Embryonic facial prominence (tissue), 1 donor: ENCODE measurements at regions not wholly inside any gene's neighbourhood (a gene's known extent, or its start where the extent isn't known, plus 50 kb on each side); places are given as distances from the start of the nearest gene placed in this dataset.

Experiments
- DNase-seq: peaks from one replicate; pipeline ENCODE4 v3.0.0-alpha.2; 2016; ENCODE audit errors: extremely low spot score

DNA sequence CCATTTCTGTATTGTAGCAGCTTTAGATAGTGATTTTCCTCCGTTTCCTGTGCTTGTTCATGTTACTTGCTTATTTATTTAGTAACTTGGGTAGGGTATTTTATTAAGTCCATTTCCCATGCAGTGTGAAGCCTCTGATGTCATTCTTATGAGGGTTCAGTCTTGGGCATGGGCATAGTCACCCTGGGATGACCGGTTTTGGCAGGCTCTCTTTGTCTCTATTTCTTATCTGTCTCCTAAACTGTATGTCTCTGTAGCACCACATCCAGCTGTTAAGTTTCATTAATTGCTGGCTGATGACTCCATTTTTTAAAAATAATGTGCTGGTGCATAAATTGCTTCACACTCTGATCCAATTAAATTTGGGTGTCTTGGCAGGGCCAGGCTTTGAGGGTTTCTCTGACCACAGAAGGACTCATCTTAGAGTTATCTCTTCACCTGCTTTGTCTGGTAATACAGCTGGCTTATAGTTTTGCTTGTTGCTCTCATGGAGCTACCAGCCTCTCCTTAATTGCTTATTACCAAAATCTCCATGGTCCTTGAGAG, 173.3 kb upstream of the VLDLR start:
- DNase-seq = no peak

DNA sequence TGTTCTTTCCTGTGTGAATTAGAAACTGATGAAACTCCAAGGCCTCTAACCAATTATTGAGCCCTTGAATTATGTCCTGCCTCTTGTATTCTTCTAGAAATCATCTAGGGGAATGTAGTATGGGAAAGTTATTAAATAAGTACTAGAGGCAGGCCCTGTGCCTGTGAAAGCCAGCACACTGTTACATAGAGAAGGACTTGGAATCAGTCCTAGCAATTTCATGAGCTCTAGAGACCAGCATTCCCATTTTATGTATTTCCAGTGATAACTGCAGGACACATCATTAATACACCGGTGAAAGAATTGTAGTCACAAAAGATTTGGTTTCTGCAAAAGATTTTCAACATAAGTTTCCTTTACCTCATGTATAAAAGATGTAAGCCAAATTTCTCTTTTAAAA, 168.5 kb upstream of the VLDLR start:
- DNase-seq = no peak

DNA sequence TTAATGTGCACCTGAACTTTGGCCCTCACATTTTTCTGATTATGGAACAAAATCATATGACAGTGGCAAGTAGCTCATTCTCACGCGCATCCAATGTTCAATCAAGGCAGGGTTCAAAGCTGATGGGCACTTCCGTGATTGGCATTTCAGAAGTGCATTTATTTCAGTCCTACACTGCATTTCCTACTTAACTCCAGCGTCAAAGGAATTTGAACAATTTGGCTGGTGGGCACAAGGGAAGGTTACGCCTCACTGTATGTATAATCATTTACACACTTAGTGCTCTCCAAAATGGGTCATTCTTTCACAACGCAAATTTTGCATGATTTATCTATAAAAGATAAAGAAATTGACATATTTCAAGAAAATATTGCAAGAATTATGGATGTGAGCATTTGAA, 167.9 kb upstream of the VLDLR start:
- DNase-seq = no peak

DNA sequence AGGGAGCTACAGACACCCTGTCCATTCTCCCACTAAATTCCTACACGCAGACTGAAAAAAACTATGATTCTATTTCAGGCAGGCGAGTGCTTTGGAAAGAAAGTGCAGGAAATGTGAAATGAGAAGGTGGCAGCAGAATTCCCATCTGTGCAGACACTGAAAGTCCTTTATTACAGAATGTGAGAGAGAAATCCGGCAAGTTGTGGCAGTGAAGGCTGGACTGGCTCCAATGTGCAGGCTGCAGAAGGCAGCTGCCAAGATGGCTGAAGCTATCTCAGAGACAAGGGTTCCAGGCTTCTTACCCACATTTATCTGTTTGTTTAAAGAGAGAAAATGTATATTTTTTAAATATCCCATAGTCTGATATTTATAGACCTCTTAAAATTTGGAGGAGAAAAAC, 161.8 kb upstream of the VLDLR start:
- DNase-seq = no peak

DNA sequence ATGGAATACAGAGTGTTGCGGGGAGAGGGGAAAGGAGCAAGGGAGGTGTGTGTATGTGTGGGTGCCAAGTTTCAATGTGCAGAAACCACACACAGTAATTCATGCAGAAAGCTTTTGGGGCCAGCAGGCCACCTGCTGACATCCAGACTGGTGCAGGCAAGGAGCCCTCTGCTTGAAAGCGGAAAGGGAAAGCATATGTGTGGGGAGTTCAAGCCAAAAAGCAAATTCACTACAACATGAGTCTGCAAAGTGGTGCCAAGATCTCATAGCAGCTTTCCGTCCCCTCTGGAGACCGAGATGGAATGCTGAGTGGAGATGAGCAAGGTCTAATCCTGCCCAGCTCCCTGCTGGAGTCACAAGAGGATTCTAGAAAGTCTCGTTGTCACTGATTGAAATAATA, 159.7 kb upstream of the VLDLR start:
- DNase-seq = peak; percentile 72

DNA sequence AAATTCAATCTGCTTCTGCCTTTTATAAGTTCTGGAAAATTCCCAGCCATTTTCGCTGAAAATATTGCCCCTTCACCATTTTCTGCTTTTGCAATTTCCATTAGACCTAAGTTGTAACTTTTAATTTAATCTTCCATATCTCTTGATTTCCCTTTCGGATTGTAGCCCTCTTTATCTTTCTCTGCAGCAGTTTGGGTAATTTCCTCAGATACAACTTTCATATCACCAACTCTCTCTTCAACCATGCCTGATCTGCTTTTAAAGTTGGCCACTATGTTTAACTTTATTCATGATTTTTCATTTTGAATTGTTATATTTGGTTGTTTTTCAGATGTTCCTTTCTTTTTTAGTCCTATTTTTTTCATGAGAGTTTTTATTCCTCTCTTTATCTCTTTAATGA, 157.0 kb upstream of the VLDLR start:
- no peak for DNase-seq

DNA sequence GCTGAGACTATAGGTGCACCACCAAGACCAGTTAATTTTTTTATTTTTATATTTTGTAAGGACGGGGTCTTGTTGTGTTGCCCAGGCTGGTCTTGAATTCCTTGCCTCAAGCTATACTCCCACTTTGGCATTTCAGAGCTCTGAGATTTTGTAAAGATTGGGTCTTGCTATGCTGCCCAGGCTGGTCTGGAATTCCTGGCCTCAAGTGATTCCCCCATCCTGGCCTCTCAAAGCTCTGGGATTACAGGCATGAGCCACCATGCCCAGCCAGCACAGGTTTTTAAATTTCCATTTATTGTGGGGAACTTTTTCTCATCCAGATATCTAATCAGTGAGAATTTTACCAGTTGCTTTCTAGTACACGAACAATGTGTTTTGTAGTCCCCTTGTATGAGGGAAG, 156.1 kb upstream of the VLDLR start:
- no peak for DNase-seq

DNA sequence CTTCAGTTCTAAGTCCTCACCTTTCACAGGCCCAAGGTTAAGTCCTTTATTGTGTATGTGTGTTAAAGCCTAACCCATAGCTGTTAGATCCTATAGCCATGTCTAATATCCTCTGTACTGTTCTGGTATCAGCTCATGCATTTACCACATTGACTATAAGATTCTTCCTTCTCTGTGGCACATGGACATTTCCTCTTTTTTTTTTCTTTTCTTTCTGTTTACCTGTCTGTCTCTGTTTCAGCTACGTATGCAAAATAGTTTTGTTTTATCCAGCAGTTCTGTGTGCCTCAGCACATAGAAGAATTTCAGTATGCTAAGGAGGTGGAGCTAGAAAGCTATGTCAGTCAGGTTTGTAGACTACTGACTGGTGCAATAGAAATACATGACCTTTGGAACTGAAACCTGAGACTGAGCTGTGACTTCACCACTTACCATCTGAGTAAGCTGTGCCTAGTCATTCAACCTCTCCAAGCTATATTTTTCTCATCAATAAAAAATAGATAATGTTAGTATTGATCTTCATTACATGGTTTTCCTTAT, 155.6 kb upstream of the VLDLR start:
- DNase-seq = no peak

DNA sequence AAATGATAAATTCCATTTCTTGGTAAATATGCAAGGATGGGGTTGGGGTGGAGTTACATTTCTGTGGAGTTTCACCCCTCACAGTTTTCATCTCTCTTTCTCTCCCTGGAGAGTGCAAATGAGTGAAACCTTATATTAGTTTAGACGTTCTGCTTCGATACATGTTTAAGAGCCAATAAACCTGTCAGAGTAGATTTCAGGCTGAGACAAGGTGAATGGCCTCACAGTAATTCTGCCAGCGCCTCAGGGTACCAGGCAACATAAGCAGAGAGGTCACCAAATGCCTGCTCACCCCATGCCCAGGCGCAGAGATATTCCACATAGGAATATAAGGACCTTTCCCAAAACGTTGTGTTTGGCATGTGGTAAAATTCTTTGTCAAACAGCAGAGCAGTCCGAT, 154.9 kb upstream of the VLDLR start:
- no peak for DNase-seq

DNA sequence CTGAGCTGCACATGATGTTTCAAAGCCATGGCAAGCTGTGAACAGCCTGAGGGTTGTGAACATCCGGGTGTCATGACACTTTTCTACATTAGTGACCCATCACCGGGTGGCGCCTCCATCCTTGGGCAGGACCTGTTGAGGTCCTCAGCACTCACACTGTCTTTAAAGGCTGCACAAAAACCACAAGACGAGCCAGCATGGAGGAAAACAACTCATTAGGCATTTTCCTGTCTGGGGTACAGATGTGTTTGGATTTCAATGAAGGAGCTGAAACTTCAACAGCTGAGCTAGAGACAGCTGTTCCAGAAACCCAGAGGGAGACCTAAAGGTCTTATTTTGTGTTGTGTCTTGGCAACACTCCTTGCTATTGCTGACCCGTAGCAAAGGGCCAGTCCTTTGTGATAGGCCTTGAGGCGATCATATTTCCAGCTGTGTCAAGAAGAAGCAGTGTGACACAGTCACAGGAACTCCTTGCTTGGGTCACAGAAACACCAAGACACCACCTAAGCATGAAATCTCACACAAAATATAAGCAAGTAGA, 151.8 kb upstream of the VLDLR start:
- no peak for DNase-seq

DNA sequence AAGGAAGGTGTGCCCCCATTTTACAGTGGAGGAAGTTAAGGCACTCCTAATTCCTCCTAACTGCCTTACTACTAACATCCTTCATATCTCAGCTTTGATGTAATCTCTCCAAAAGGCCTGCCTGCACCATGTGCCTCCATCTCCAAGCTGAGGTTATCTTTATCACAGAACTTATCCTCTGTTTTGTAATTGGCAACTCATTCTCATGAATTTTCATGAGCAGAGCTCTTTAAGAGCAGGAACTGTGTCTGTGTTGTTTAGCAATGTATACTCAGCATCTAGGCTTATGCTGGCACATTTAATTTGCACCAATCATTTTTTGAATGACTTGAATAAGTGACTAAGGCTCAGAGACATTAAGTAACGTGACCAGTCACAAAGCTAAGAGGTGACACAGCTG, 147.9 kb upstream of the VLDLR start:
- no peak for DNase-seq

DNA sequence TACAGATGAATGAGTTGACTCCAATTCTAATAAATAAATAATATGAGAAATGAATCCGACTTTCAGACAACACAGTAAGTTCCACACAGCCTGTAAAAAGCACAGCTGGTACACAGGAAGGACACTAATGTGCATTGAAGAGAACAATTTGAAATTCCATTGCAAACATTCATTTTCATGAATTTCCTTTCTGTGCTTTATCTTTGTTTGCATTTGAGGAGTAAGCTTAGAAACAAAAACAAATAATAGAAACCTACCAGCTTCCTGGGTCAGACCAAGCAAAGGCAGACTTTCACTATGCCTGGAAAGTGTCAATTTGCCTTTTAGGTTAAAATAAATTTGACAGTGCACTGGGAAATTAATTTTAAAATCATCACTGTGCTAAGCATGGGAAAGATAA, 143.8 kb upstream of the VLDLR start:
- DNase-seq = no peak

DNA sequence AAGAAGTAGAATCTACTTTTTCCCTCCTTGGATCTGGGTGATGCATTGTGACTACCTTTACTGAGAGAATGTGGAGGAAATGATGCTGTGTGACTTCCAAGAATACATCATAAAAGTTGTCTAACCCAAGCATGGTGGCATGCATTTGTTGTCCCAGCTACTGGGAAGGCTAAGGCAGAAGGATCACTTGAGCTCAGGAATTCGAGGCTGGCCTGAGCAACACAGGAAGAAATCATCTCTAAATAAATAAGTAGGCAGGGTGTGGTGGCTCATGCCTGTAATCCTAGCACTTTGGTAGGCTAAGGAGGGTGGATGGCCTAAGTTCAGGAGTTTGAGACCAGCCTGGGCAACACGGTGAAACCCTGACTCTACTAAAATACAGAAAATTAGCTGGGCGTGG, 143.2 kb upstream of the VLDLR start:
- no peak for DNase-seq

DNA sequence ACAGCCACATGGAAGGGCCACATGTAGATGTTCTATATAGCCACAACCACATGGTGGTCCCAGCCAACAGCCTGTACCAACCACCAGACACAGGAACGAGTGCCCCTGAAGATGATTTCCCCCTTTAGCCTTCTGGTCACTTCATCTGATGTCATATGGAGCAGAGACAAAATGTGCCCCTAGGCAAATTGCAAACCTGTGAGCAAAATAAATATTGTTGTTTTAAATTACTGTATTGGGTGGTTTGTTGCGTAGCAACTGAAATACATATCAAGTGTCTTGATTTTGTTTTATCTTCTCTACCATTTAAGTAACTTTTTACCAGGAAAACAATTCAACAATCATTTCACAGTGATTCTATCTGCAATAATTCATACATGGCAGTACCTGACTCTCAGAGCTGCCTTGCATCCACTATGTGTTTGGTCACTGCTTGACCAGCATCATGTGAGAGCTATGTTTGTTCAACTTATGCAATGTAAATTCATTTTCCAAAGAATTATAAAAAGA, 142.5 kb upstream of the VLDLR start:
- DNase-seq = no peak

DNA sequence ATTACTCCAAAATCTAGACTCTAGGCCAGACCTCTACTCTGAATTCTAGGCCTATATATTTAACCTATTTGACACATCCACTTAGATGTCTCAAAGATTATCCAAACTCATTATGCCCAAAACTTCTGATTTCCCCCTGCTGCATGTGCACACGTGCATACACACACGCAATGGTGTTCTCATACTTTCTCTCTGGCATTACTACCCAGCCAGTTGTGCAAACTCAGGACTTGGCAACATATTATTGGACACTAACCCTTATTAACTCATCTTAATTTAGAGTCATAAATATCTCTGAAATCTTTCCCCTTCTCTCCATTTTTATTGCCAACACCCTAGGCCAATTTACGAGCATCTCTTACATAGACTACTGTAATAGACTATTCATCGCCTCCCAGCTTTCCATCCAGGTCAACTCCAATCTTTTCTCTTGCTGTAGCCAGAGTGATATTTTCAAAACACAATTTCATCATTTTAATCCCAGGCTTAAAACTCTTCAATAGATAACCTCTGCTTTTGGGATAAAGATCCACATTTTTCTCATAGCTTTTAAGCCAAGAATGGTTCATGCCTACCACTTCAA, 141.2 kb upstream of the VLDLR start:
- no peak for DNase-seq

DNA sequence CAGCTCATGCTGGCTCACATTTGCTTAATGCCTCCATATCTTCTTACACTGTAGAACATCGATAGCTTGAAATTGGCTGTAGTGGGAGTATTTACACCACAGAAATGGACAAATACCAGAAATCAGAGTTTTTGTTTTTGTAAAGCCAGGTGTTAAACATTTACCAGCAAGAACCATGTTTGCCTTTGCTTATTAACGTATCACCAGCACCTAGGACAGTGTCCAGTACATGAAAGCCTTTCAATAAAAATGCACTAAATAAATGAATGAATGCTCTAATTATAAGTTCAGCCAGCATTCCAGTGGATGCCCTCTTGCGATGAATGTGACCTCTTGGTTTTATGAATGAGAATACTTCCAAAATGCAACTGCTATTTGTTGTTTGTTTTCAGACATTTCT, 140.4 kb upstream of the VLDLR start:
- DNase-seq = no peak

DNA sequence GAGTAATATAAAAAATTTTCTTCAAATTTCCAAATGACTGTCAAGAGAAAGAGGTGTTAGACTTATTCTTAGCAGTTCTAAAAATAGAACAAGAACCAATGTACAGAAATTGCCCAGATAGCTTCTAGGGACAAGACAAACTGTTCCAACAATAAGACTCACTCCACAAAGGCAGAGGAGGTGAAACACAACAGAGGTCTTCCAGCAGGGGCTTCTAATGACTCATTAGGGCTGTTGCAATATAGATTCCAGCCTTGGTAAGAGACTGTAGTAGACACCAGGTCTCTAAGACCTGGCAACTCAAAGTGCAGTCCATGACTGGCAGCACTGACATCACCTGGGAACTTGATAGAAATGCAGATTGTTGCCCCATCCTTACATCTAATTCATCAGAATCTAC, 134.6 kb upstream of the VLDLR start:
- no peak for DNase-seq

DNA sequence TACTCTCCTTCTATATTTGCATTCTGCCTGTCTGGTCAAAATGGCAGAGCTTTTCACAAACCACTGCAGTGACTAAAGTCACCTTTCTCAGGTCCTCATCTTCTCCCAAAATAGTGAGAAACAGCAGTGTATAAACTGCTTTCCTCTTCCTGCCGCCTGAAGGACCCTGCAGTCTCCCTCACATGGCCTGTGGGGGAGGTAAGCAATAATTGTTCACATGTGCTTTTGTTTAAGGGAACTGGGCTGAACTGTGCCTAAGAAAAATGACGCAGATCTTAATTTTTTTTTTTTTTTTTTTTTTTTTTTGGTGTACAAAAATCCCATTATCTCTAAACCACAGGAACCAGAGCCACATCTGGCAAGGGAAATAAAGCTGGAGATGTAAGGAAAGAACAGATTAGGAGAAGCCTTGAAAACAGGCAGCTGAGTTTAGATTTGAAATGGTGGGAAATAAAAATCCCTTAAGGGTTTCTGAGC, 131.7 kb upstream of the VLDLR start:
- DNase-seq = peak; percentile 40

DNA sequence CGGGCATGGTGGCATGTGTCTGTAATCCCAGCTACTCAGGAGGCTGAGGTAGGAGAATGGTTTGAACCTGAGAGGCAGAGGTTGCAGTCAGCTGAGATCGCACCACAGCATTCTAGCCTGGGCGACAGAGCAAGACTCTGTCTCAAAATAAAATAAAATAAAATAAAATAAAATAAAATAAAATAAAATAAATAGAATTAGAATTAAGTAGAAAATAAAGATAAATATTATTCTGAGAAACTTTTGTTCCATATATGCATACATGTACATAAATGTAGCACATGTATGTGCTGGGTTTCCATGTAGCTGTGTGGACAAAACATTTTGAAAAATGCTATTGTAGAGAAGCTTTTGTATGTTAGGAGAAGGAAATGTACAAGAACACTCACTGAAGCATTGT, 129.4 kb upstream of the VLDLR start:
- DNase-seq = no peak

DNA sequence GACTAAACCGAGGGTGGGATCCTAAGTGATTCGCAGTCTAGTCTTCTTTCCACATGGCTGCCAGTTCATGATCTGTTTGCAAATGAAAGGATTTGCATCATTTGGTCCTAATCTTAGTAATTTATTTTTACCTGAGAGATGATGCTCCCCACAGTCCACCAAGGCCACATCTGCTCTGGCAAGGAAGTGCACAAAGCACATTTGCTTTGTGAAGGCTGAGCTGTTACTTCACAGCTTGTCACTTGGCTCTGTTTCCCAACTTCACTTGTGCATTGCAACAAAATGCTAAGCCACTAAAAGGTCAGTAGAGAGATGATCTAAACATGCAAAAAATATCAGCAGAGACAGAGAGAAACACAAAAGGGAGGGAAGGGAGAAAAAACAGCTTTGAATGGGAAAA, 128.5 kb upstream of the VLDLR start:
- DNase-seq = no peak

DNA sequence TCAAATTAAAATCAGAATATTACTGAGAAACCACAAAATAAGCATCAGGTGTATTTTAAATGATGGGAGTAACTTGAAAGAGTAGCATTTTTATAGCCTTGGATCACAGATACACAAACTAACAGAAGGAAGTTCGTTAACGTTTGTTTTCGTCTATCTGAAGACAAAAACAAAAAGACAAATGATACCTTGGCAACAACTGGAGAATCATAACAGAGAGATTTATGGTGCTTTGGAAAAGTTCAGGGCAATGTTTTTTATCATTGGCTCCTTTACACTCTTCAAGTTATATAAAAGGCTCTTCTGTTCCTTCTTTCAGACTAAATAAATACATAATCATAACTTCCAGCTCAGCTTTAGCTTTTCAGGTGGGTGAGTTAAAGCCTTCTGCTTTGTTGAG, 128.1 kb upstream of the VLDLR start:
- no peak for DNase-seq

DNA sequence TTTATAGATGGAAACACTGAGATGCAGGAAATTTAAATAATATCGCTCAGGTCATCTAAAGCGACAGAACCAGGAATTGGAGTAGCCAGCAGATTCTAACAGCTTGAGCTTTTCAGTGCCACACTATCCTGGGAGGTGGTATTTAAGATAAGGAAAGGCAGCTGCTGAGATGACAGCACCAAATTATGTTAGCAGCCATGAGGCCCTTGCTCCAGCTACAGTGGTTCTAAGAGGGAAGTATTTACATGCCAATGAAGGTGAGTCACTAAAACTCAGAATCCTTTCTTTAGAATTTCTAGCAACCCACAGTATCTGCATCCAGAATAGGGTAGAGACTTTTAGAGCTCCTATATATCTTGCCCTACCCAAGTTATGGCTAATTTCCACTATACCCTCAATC, 127.0 kb upstream of the VLDLR start:
- DNase-seq = no peak

DNA sequence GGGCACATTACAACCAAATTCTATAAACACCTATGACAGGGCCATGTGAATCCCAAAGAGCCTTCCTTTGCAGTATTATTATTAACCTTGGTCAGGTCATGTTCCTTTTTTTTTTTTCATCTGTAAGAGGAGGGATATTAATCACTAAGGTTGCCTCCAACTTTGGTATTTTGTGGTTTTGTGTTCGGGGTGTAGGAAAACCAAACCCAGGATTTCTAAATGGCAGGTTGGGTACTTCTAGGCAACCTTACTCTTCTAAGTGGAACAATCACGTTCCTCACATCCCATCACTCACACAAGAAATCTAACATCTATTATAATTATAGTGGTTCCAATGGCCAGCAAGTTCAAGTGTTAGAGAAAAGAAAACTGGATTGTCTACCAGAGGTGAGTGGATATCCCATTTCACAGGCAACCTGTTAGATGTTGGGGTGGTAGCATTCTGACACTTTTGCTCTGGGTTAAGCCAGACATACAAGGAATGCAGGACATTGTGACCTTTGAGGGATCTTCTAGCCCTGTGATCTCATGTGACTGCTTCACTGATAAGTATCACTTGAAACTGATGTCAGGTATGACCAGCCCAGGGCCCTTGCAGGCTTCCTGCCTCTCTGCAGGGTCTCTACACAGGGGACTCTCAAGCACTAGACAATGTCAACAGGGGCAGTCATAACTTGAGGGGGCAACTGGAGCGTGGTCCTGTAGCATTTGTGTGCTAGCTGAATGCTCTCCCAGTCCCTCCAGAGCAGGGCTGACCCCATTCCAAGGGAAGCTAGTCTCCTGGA, 126.2 kb upstream of the VLDLR start:
- DNase-seq = no peak
